ENCODE measurements at regions not wholly inside any gene's neighbourhood (a gene's known extent, or its start where the extent isn't known, plus 50 kb on each side); places are given as distances from the start of the nearest gene placed in this dataset.

DNA sequence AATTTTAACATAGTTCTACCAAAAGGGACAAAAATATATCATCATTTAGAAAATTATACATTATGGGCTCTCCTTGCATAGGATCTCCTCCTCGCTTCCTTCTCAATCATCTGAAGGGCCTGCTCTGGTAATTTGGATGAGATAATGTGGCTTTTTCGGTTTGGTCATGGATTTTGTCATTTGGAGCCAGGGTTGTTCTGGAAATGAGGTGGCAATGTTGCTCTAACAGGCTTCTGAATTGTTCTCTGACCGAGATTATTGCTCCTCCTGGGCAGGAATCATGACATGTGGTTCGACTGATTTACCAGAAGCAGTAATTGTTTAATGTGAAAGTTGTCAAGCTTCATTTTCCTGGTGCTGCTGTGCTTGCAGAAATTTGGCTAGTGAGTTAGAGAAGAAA lies 194.7 kb upstream of the ERBB4 start:
- H3K9ac ChIP-seq (ENCODE audit: insufficient read depth, low read length, poor library complexity, severe bottlenecking): no peak overlapping the region
- 100% methylated on average over 2 of the region's 4 CpGs for WGBS (ENCODE audit: insufficient coverage)
- H3K4me2 ChIP-seq (replicated peaks; ENCODE audit: extremely low read depth, low read length, poor library complexity, severe bottlenecking): no peak overlapping the region
- Mint-ChIP-seq H3K4me3 (no peak overlapping the region), H3K27me3 (ENCODE audit: low read depth in 3 of 3) (no peaks in the 10 kb centered on the region), H3K27ac (no peak overlapping the region), H3K4me1 (no peaks in the 10 kb centered on the region), H3K9me3 (no peaks in the 10 kb centered on the region), H3K36me3 (no peaks in the 10 kb centered on the region)
- H3K4me3 ChIP-seq (replicated peaks in 1 of 3; ENCODE audit: low read depth in 2 of 3, low read length in 3 of 3): no peak overlapping the region
- no peak for TF ChIP-seq CTCF (IDR thresholded peaks at IDR 0.05)
- intact Hi-C loops (cut with micrococcal nuclease): no loop called here
- H3K4me1 ChIP-seq (ENCODE audit: control insufficient read depth in 1 of 2, insufficient read depth in 2 of 2, low read length in 2 of 2): no peaks in the 10 kb centered on the region
- no peaks in the 10 kb centered on the region for H4K20me1 ChIP-seq (ENCODE audit: insufficient read depth, low read length)
- no peak overlapping the region for H2AFZ ChIP-seq (ENCODE audit: insufficient read depth, low read depth, low read length, poor library complexity, severe bottlenecking)
- no peak for DNase-seq
- H3K27me3 ChIP-seq (ENCODE audit: control insufficient read depth in 2 of 2, insufficient read depth in 2 of 2, low read length in 2 of 2): no peaks in the 10 kb centered on the region
- no peaks in the 10 kb centered on the region for H3K36me3 ChIP-seq (replicated peaks in 1 of 2; ENCODE audit: control insufficient read depth in 1 of 2, insufficient read depth in 2 of 2, low read length in 2 of 2)
- no peaks in the 10 kb centered on the region for H3K79me2 ChIP-seq (ENCODE audit: insufficient read depth, low read length)
- H3K9me3 ChIP-seq (replicated peaks in 1 of 2; ENCODE audit: control insufficient read depth in 1 of 2, insufficient read depth in 1 of 2, low read length in 2 of 2): no peaks in the 10 kb centered on the region
- no peak overlapping the region for H3K27ac ChIP-seq (ENCODE audit: low read depth in 1 of 2, low read length in 2 of 2)

DNA sequence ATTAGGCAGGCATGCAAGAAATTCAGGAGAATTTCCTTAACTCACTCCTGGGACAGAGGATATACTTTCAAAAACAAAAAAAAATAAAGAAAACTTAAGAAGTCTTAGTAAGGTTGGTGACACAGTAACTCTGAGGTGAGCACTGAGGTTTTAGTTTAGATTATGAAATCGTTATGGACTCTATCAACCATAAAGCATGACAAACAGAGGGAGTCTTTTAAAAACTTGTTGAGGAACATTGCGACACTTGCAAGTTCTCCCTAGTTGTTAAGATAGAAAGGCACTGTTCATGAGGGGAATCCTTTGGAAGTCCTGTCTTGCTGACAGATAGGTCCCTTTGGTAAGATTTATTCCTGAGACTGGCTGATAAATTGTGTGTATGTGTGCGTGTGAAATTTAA lies 194.3 kb upstream of the ERBB4 start:
- whole genome bisulfite sequencing (ENCODE audit: insufficient coverage): 100% methylated on average over 1 of the region's 3 CpGs
- Mint-ChIP-seq H3K27me3 (ENCODE audit: low read depth in 3 of 3) (no peaks in the 10 kb centered on the region), H3K9me3 (no peaks in the 10 kb centered on the region), H3K4me1 (no peaks in the 10 kb centered on the region), H3K27ac (no peak overlapping the region), H3K4me3 (no peak overlapping the region), H3K36me3 (no peaks in the 10 kb centered on the region)
- Histone ChIP-seq H3K4me1 (ENCODE audit: control insufficient read depth in 1 of 2, insufficient read depth in 2 of 2, low read length in 2 of 2) (no peaks in the 10 kb centered on the region), H3K9me3 (replicated peaks in 1 of 2; ENCODE audit: control insufficient read depth in 1 of 2, insufficient read depth in 1 of 2, low read length in 2 of 2) (no peaks in the 10 kb centered on the region), H3K36me3 (replicated peaks in 1 of 2; ENCODE audit: control insufficient read depth in 1 of 2, insufficient read depth in 2 of 2, low read length in 2 of 2) (no peaks in the 10 kb centered on the region), H3K79me2 (ENCODE audit: insufficient read depth, low read length) (no peaks in the 10 kb centered on the region), H4K20me1 (ENCODE audit: insufficient read depth, low read length) (no peaks in the 10 kb centered on the region), H2AFZ (ENCODE audit: insufficient read depth, low read depth, low read length, poor library complexity, severe bottlenecking) (no peak overlapping the region), H3K4me2 (replicated peaks; ENCODE audit: extremely low read depth, low read length, poor library complexity, severe bottlenecking) (no peak overlapping the region), H3K4me3 (replicated peaks in 1 of 3; ENCODE audit: low read depth in 2 of 3, low read length in 3 of 3) (no peak overlapping the region), H3K9ac (ENCODE audit: insufficient read depth, low read length, poor library complexity, severe bottlenecking) (no peak overlapping the region), H3K27me3 (ENCODE audit: control insufficient read depth in 2 of 2, insufficient read depth in 2 of 2, low read length in 2 of 2) (no peaks in the 10 kb centered on the region), H3K27ac (ENCODE audit: low read depth in 1 of 2, low read length in 2 of 2) (no peak overlapping the region)
- intact Hi-C loops (cut with micrococcal nuclease): no loop called here
- no peak for DNase-seq
- no peak for TF ChIP-seq CTCF (IDR thresholded peaks at IDR 0.05)
